IPS-15b (cell line): ENCODE measurements at regions not wholly inside any gene's neighbourhood (a gene's known extent, or its start where the extent isn't known, plus 50 kb on each side); places are given as distances from the start of the nearest gene placed in this dataset.

ENCODE experiments used
- H3K27me3 ChIP-seq: one replicate; pipeline ENCODE4 v1.6.1; 2013; ENCODE audit warnings: low read length; ENCODE audit not compliant: control insufficient read depth, insufficient read depth
- H3K36me3 ChIP-seq: one replicate; pipeline ENCODE4 v1.6.1; 2013; ENCODE audit warnings: low read length; ENCODE audit not compliant: control insufficient read depth, insufficient read depth
- H3K4me1 ChIP-seq: one replicate; pipeline ENCODE4 v1.6.1; 2013; ENCODE audit warnings: mild to moderate bottlenecking, low read length; ENCODE audit not compliant: control insufficient read depth, insufficient read depth
- H3K4me3 ChIP-seq: one replicate; pipeline ENCODE4 v1.5.1; 2013; ENCODE audit warnings: low read depth, low read length
- H3K9ac ChIP-seq: one replicate; pipeline ENCODE4 v1.6.1; 2013; ENCODE audit warnings: low read depth, mild to moderate bottlenecking, low read length
- H3K9me3 ChIP-seq: one replicate; pipeline ENCODE4 v1.6.1; 2013; ENCODE audit warnings: mild to moderate bottlenecking, low read length; ENCODE audit not compliant: control insufficient read depth, insufficient read depth

- Histone ChIP-seq H3K27me3 (no peaks in the 10 kb centered on the region), H3K9ac (no peak overlapping the region), H3K36me3 (no peaks in the 10 kb centered on the region), H3K4me1 (no peaks in the 10 kb centered on the region), H3K9me3 (no peaks in the 10 kb centered on the region), H3K4me3 (no peak overlapping the region)
Measured at GRCh38 chr16:26643519-26643918, 423.2 kb upstream of the C16orf82 start.

GRCh38 chr16:26644912-26645543, 421.7 kb upstream of the C16orf82 start:
- Histone ChIP-seq H3K27me3 (no peaks in the 10 kb centered on the region), H3K4me3 (no peak overlapping the region), H3K36me3 (no peaks in the 10 kb centered on the region), H3K9me3 (no peaks in the 10 kb centered on the region), H3K4me1 (no peaks in the 10 kb centered on the region), H3K9ac (no peak overlapping the region)

GRCh38 chr16:26645614-26646013, 421.1 kb upstream of the C16orf82 start:
- Histone ChIP-seq H3K27me3 (no peaks in the 10 kb centered on the region), H3K4me1 (no peaks in the 10 kb centered on the region), H3K9ac (no peak overlapping the region), H3K9me3 (no peaks in the 10 kb centered on the region), H3K36me3 (no peaks in the 10 kb centered on the region), H3K4me3 (no peak overlapping the region)

- Histone ChIP-seq H3K4me1 (no peaks in the 10 kb centered on the region), H3K27me3 (no peaks in the 10 kb centered on the region), H3K9ac (no peak overlapping the region), H3K4me3 (no peak overlapping the region), H3K9me3 (no peaks in the 10 kb centered on the region), H3K36me3 (no peaks in the 10 kb centered on the region)
Measured at GRCh38 chr16:26647870-26648269, 418.9 kb upstream of the C16orf82 start.

- Histone ChIP-seq H3K36me3 (no peaks in the 10 kb centered on the region), H3K9me3 (no peaks in the 10 kb centered on the region), H3K27me3 (no peaks in the 10 kb centered on the region), H3K4me3 (no peak overlapping the region), H3K4me1 (no peaks in the 10 kb centered on the region), H3K9ac (no peak overlapping the region)
Measured at GRCh38 chr16:26648851-26649250, 417.9 kb upstream of the C16orf82 start.

GRCh38 chr16:26649381-26650045, 417.2 kb upstream of the C16orf82 start:
- Histone ChIP-seq H3K36me3 (no peaks in the 10 kb centered on the region), H3K9me3 (no peaks in the 10 kb centered on the region), H3K4me3 (no peak overlapping the region), H3K9ac (no peak overlapping the region), H3K27me3 (no peaks in the 10 kb centered on the region), H3K4me1 (no peaks in the 10 kb centered on the region)

GRCh38 chr16:26651464-26651863, 415.3 kb upstream of the C16orf82 start:
- no peaks in the 10 kb centered on the region for H3K36me3 ChIP-seq
- no peaks in the 10 kb centered on the region for H3K9me3 ChIP-seq
- H3K4me1 ChIP-seq: no peaks in the 10 kb centered on the region
- H3K9ac ChIP-seq: no peak overlapping the region
- no peaks in the 10 kb centered on the region for H3K27me3 ChIP-seq
- H3K4me3 ChIP-seq: no peak overlapping the region

- H3K9ac ChIP-seq: no peak overlapping the region
- no peaks in the 10 kb centered on the region for H3K4me1 ChIP-seq
- H3K9me3 ChIP-seq: no peaks in the 10 kb centered on the region
- H3K27me3 ChIP-seq: no peaks in the 10 kb centered on the region
- no peaks in the 10 kb centered on the region for H3K36me3 ChIP-seq
- H3K4me3 ChIP-seq: no peak overlapping the region
Measured at GRCh38 chr16:26651884-26652283, 414.8 kb upstream of the C16orf82 start.

- no peaks in the 10 kb centered on the region for H3K9me3 ChIP-seq
- no peak overlapping the region for H3K4me3 ChIP-seq
- no peaks in the 10 kb centered on the region for H3K4me1 ChIP-seq
- H3K9ac ChIP-seq: no peak overlapping the region
- no peaks in the 10 kb centered on the region for H3K36me3 ChIP-seq
- H3K27me3 ChIP-seq: no peaks in the 10 kb centered on the region
Measured at GRCh38 chr16:26658486-26658885, 408.2 kb upstream of the C16orf82 start.

GRCh38 chr16:26658915-26659314, 407.8 kb upstream of the C16orf82 start:
- H3K9ac ChIP-seq: no peak overlapping the region
- no peaks in the 10 kb centered on the region for H3K9me3 ChIP-seq
- no peaks in the 10 kb centered on the region for H3K36me3 ChIP-seq
- no peak overlapping the region for H3K4me3 ChIP-seq
- no peaks in the 10 kb centered on the region for H3K27me3 ChIP-seq
- H3K4me1 ChIP-seq: no peaks in the 10 kb centered on the region

- H3K4me1 ChIP-seq: no peaks in the 10 kb centered on the region
- no peak overlapping the region for H3K9ac ChIP-seq
- H3K4me3 ChIP-seq: no peak overlapping the region
- no peaks in the 10 kb centered on the region for H3K9me3 ChIP-seq
- H3K27me3 ChIP-seq: no peaks in the 10 kb centered on the region
- no peaks in the 10 kb centered on the region for H3K36me3 ChIP-seq
Measured at GRCh38 chr16:26664086-26664485, 402.6 kb upstream of the C16orf82 start.

- H3K9me3 ChIP-seq: no peaks in the 10 kb centered on the region
- H3K4me1 ChIP-seq: no peaks in the 10 kb centered on the region
- no peak overlapping the region for H3K4me3 ChIP-seq
- H3K36me3 ChIP-seq: no peaks in the 10 kb centered on the region
- H3K9ac ChIP-seq: no peak overlapping the region
- no peaks in the 10 kb centered on the region for H3K27me3 ChIP-seq
Measured at GRCh38 chr16:26665166-26665939, 401.4 kb upstream of the C16orf82 start.
